ENCODE measurements at regions not wholly inside any gene's neighbourhood (a gene's known extent, or its start where the extent isn't known, plus 50 kb on each side); places are given as distances from the start of the nearest gene placed in this dataset.

DNA sequence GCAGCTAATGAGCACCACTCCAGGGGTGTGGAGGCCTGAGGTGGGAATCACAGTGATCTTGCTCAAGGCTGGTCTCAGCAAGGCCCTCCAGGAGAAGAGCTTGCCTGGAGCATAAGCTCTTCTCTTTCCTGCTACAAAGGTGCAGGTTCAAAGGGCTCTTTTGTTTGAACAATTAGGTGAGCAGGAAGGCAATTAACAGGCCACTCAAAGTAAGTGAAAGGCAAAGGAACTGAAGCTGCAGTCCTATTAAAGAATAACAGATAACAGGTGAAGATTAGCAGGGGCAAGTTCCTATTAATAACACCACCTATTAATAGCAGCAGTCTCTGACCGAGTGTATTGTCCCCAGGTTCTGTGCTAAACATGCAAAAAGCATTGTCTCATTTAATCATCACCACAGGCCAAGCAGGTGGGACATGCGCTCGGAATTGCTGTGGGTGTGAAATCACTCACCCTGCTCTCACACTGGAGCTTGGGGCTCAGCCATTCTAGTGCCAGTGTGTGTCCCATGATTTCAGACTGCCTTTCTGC lies 113.8 kb downstream of the RHOU start:
- no peak for DNase-seq

DNA sequence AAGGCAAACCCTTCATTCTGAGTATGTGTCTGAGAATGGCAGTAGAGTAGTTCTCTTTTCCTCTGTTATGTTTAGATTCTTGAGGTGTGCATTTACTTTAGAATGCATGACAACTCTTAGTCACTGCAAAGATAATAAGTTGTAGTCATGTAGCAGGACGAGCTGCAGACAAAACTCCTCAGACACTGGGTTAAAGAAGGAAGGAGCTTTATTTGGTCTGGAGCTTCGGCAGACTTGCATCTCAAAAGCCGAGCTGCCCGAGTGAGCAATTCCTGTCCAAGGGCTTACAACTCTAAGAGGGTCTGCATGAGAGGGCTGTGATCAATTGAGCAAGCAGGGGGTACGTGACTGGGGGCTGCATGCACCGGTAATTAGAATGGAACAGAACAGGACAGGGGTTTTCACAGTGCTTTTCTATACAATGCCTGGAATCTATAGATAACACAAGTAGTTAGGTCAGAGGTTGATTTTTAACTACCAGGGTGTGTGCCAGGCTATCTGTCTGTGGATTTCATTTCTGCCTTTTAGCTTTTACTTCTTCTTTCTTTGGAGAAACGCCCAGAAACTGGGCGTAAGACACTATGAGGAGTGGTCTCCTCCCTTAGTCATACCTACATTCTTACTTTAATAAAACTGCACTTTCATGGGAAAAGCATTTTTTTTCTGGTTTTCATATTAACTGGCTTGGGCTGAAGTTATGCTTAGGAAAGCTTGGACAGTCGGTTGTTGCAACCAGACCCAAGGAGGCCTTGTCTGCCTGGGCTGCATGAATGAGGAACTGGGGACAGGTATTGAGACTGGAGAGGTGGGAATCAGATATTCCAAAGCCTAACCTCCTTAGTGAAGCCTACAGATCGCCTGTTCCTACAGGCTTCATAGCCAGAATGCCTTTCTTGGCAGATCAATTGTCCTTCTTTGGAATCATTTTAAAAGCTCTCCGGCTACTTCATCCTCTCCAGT lies 115.1 kb downstream of the RHOU start:
- DNase-seq, result no peak

DNA sequence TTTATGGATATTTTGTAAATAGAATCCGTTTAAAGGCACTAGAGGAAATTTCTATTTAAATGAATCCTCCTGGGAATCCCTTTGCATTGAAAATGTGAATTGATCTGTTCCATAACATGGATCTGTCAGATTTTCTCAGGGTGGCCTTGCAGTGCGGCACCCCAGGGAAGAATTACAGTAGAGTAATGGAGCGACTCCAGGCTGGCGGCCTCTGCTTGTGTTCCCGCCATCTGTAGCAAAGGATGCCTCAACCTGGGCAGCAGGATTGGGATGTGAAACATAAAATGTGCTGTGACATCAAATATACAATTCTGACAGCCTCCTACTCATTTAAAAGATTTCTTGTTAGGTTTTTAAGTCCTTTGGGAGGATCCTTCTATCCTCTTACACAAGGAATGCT lies 115.9 kb downstream of the RHOU start:
- no peak for DNase-seq

DNA sequence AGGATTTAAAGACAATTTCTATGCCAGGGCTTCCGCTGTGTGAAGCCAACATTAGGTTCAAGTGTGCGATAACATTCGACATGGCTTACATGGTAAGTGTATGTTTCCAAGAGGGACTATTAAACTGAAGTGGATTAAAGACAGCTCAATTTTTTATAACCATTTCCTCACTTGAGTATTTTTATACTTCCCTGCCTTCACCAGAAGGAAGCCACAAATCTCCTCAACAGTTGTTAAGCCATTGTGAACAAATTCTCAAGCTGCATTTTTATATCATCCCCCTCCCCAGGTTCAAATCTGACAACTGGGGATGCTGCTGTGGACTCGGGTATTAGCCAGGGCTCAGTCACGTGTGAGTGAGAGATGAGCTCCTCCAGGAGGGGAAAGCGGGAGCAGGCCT lies 116.3 kb downstream of the RHOU start:
- DNase-seq, result no peak

DNA sequence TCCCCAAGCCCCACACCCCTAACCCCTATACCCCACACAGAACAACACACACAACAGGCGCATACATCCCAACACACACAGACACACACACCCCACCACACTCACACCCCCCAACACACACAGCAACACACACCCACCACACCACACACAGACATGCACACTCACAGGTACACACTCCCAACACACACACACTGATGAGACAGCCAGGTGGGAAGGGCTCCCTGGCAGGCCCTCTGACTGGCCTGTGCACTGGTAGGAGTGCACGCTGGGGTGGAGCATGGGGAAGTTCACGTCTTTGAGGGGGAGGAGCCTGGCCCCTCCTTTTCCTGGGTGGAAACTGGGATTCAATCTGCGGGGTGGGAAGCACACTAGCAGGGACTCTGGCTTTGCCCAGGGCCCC lies 116.7 kb downstream of the RHOU start:
- DNase-seq, result no peak

DNA sequence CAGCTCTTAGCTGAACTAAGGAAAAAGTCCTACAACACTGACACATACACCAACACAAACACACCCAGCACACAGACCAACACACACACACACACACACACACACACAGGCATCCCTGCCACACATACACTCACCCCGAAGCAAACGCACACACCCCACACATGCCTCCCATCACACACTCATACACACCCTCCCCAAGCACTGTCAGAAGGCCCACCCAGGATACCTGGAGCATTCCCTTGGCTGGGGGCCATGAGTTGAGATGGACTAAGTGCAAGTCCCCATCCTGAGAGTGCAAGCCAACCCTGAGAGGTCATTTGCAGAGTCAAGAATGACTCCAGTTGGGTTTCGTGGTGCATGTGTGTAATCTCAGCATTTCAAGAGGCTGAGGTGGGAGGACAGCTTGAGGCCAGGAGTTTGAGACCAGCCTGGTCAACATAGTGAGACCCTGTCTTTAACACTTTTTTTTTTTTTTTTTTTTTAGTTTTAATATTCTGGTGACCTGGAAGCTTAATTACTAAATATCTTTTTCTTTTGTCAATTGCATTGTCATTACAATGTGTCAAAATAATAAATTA lies 117.3 kb downstream of the RHOU start:
- DNase-seq, result no peak

DNA sequence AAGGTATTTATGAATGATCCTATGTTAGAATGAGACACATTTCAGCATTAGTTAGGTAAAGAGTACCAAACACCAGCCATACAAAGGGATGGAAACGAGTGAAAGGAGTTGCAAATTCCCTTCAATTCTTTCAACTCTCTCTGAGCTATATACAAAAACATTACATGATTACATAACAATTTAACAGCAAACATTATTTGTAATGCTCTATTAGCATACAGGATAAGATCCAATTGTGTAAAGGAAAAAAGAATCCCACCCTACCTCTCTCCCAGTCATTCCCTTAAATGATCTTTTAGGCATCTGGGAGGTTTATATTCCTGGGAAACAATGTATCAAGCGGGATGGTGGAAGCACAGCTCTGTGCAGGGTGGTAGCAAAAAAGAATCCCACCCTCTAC lies 117.9 kb downstream of the RHOU start:
- DNase-seq, result no peak

DNA sequence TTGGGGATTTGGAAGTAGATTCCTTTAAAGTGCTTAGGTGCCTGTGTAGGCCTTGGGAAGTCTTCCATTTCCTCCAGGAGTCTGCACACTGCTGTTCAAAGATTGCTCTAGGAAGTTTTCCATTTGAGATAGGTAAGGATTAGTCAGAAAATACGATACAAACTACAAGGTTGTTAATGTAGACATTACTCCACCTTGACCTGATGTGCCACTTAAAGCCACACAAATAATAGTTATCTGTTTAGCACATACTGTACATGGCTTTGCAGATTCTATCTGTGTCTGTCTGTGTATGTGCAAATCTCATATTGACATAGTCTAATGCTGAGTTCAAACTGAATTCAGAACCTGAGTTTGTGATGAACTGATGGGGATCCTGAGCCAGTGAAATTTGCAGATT lies 118.4 kb downstream of the RHOU start:
- DNase-seq, result no peak

DNA sequence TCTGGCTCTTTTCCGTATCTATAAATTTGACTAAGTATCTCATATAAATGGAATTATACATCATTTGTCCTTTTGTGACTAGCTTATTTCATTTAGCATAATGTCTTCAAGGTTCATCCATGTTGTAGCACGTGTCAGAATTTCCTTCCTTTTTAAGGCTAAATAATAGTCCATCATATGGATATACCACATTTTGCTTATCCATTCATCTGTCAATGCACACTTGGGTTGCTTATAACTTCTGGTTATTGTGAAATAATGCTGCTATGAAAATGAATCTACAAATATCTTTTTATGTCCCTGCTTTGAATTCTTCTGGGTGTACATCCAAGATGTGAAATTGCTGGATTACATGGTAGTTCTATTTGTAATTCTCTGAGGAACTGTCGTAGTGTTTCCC lies 119.6 kb downstream of the RHOU start:
- DNase-seq, result no peak

DNA sequence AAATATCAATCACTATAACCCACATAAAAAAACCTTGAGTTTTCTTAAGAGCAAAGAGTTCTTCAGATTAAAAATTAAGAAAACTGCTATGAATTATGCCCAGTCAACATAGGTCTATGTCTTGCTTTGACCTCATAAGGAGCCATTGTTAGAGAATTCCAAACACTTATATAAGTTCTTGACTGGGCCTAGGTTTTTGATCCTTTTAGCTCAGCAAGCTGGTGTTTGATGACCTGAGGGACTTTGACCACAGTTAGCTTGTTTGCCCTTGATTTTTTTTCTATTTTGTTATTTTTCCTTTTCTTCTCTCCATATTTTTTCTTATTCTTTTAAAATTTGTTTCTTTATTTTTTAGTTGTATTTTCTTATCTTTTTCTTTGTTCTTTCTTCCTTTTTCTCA lies 122.3 kb downstream of the RHOU start:
- DNase-seq, result no peak

DNA sequence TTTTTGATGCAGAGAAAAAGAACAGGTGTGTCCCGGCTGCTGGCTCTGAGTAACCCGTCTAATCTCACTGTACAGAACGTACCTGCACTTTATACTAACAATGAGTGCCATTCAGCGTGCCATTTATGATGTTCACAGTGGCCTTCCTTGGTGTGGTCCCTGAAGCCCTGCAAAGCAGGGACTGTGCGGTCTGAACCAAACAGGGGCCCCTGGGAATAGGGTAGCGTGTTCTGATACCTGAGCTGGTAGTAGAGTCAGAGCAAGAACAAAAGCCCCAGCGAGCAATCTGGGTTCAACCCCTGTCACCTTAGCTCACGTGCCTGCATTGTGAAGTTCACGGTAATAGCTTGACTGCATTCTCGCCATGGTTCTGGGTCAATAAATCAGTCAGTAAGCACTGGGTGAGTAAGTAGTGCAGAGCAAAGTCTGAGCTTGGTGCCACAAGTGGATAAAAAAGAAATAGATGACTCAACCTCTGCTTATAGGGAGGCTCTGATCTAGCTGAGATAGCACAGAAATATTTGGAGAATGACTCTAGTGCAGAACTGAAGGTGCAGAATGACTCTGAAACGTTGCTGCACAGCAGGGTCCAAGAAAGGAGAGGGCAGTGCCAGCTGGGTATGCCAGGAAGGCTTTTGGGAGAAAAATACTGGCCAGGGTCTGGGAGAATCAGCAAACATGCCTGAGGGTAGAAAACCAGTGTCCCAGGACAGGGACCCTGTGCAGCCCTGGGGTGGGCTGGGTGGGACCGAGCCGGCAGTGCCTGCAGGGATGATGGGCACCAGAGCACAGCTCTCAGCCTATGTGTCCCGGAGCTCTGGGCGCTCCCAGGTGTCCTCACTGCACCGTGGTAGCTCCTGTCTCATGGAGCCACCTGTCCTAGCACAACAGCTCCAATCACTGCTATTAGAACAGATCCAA lies 125.9 kb downstream of the RHOU start:
- no peak for DNase-seq

DNA sequence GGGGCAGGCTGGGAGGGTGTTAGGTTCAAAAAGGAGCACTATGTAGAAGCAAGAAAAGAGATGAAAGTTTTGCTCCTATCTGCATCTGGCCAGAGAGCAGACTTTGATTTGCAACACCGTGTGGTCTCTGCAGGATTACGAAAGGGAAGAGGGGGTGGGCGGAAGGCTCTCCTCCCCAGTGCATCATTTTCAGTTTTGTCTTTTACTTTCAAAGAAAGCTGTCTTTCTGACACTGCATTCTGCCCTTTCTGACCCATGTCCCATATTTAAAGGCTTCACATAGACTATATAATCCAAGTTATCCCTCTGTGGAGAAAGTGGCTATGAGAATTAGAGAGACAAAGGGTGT lies 126.5 kb downstream of the RHOU start:
- no peak for DNase-seq

DNA sequence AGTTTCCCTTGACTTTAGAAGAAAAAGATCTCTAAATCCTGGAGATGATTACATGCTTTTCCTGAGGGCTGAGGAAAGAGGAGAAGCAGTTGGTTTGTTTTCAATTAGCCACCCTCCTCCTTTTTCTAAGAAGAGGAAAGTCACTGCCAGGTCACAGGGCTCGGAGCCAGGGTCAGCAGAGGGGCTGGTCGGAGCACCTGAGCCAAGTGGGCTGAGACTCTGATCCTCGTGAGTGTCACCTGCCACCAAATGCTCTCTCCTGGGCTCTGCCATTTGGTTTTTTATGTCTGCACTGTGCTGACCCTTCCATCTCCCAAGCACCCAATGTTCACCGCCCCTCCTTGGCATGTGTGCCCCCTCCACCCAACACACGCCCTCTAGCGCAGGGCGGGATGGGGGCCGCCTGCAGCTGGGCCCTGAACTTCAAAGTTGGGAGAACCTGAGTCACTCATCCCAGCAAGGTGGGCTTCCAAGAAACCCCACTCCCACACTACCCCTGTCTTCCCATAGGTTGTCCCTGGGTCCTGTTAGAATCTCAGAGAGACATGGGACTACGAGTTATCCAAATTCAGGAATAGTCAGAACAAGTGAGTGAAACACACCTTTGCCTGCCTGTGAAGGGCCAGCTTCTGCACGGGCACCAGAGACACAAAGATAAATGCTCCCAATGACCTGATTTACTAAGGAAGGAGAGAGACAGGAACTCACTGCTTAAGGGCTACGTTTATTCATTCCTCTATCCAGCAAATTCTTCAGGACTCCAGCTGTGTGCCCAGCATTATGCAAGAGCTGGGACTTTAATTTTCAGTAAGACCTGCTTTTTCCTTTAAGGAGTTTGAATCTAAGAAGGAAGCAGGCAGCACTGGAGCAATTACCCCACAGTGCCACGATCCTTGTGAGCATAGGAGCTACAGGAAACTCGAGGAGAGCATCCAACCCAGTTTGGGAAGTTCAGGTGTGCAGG lies 127.5 kb downstream of the RHOU start:
- no peak for DNase-seq

DNA sequence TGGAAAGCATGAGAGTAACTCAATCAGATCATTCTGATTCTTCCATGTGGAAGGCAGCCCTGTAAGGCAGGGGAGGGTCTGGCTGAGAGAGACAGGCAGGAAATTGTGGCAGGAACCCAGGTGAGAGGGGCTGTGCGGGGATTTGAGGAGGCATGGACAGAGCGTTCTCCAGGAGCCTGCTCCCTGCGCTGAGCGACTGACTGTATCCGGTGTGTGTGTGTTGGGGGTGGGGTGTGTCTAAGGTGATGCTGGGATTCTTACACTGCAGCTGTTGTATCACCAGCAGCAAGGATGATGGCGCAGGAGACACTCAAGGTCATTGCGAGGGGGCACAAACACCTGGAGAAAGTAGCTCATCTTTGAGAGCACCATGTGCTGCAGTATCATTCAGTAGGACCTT lies 128.5 kb downstream of the RHOU start:
- DNase-seq, result no peak

DNA sequence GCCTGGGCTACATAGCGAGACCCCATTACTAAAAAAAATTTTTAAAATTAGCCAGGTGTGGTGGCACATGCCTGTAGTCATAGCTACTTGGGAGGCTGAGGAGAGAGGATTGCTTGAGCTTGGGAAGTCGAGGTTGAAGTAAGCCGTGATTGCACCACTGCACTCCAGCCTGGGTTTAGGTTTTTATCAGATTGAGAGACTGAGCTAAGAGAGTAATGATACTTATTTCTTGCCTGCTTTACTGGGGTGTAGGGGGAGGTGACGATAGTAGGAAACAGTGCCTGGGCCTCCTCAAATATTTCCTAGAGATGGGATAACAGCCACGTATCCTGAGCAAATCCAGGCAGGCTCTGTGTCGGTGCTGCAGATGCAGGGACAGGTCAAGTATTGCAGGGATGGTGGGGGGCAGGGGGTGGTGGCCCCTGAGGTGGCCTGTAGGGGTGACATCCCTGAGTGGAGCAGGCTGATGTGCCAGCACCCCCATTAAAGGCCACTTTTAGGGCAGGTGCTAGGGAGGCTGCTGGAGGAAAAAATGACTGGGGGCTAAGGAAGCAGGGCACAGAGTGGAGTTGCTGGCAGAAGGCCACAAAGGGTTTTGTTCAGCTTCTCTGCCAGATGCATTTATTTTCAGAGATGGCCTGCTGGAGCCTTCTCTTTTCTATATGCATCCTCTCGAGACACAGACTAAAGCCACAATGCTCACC lies 130.5 kb downstream of the RHOU start:
- DNase-seq, result no peak

DNA sequence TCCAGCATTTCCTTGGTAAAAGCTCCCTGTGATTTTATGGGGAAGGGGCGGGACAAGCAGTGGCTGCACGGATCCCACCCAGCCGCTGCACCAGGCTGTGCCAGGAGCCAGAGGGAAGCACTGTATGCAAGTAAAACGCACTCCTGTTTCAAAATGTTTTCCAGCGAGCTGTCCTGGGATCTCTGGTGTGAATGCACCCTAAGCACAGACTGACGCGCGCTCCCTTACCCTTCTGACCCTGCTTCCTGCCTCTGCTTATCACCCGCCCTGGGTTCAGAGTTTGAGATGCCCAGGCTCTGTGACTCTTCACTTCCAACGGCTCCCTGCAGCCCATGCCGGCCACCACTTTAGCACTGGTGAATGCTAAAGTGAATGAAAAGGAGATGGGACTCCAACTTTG lies 131.2 kb downstream of the RHOU start:
- DNase-seq, result no peak

DNA sequence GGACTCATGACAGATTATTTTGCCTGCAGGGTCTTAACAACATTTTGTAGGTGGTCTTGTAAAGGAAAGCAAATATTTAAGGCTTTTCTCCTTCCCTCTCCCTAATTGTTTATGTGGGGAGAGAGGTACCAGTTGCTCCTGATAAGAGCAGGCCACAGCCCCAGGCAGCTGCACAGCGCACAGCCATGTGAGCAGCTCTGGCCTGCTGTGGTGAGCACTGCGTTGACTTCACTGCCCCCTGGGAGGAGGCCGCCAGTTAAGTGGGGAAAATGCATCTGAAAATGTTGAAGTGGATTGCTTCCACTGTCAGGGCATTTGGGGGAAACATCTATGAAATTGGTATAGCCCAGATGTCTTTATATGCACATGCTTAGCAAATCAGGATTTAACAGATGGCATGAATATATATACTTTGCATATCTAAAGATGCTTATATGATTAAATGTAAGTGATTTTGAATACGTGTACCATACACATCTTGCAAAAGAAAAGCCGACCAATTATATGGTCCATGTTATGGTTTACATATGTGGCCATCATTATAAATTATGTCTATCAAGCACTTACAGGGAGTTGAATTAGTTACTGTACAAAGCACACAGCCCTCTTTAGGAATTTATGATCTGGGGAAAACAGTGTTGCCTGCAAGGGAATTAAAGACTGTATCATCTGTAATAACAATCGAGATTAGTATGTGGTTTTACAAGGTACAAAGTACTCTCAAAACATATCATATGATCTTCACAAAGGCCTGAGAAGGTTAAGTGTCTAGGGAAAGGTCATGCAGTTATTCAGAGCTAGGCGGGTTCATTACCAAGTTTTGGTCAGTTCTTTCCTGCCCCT lies 132.1 kb downstream of the RHOU start:
- no peak for DNase-seq

DNA sequence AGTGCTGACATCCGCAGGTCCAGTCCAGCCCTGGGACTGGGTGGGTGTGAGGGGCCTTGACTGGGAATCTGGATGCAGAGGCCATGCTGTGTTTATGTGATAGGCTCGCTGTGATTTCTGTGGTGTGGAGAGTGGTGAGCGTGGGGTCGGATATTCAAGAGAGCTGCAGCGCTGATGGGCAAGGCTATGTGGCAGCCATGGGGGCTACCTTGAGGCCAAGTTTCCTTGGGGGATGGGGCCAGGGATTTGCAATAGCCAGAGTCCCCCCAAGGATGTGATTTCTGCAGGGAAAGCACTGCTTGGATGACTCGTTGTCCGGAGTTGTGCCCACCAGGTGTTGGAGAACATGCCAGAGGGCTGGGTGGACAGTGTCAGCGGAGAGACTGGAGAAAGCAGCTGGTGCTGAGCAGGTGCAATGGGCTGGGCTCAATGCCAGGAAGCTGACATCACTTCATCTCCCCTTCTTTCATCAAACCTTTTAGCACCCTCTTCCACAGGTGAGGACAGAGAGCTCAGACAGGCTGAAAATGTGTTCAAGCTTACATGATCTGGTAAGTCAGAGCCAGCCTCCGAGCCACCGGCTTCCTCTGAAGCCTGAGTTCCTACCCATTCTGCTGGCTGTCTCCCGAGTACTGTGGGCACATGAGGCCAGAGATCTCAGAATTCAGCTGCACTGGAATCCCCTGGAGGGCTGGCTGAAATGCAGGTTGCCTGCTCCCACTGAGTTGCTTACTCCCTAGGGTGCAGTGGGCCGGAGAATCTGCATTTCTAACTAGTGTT lies 132.9 kb downstream of the RHOU start:
- no peak for DNase-seq

DNA sequence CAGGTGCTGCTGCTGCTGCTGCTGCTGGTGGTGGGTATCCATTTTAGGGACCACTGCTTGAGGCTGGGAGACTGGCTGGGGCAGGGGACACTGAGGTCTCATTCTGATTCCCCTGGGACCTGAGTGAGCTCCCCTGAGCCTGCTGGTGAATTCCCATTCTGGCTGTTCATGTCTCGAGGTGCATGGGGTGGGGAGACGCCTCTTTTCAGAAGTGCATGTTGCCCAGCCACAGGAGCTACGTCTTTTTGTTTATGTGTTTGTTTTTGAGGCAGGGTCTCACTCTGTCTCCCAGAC lies 133.4 kb downstream of the RHOU start:
- DNase-seq, result no peak
